8988T (cell line): ENCODE measurements at regions not wholly inside any gene's neighbourhood (a gene's known extent, or its start where the extent isn't known, plus 50 kb on each side); places are given as distances from the start of the nearest gene placed in this dataset.

Experiments used
- DNase-seq: peaks from one replicate; pipeline ENCODE4 v3.0.0; 2011

DNA sequence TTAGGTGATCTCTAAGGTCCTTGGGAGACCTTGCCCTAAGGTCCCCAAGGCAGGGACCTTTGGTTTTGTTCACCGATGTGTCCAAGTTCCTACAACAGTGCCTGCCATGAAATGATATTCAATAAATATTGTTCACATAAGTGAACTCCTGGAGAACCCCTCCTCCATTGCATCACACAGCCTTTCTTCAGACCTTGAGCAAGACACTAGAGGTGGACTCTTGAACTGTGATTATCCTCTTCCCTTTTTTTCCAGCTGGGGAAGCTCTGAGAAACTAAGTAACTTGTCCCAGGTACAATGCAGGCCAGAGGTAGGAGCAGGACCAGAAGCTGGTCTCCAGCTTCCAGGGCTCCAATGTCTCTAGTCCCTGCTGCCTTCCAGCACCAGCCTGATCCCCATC, 76.6 kb upstream of the LMO1 start:
- no peak for DNase-seq

GRCh38 chr11:8339592-8340022, 75.9 kb upstream of the LMO1 start:
- no peak for DNase-seq

- DNase-seq, result peak; percentile 95
These were observed 74.5 kb upstream of the LMO1 start for GRCh38 chr11:8338138-8338537.

GRCh38 chr11:8337130-8337795, 73.6 kb upstream of the LMO1 start:
- DNase-seq, result no peak

DNA sequence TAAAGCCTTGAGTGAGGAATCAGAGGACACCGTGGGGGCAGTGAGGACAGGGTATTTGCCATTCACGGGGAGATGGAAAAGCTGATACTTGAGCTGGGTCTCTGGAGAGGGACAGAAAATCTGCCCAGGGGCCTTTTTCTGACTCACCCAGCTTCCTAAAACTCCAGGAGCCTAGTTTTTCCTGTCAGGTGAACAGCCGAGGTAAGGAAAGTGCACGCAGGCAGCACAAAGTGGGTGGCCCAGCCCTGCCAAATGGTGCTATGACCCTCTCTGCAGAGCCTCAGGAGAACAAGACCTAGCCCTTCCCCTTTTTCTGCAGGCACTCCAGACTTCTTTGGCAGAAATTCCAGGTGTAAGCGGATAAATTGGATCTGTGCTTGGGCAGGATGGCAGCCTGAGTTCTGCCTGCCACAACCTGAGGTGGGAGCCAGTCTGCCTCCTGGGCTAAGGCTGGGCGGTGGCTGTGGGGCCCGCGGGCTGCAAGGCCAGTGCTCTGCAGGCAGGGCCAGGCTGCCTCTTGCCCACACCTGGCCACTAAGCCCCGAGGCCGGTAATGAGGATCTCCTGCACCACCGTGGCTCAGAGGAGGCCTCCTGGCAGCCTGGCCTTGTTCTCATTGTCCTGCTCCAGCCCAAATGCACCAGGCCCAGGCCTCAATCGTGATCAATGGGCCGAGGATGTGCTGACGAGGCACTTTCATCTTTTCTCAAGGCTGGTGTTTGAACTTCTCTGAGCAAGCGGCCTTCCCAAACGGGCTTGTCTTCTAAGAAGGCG, 72.9 kb upstream of the LMO1 start:
- DNase-seq, result no peak

GRCh38 chr11:8335683-8336082, 72.0 kb upstream of the LMO1 start:
- DNase-seq, result no peak

DNA sequence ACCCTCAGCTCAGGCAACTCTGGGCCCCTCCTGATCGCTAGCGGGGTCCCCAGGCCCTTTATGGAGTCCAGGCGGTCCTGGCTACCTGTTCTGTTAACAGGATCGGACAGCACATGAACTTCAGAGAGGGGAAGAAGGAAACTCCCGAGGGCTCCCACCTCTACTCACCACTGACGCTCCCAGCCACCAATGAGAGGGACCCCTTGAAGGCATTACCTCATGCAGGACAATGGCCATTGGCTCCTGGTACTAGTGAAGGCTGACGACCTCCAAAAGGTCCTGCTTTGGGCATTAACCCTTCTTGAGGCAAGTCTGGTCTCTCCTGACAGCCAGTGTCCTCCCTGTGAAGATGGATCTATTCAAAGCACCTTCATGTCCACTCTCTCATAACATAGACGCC, 71.5 kb upstream of the LMO1 start:
- DNase-seq, result no peak

GRCh38 chr11:8333811-8334401, 70.2 kb upstream of the LMO1 start:
- no peak for DNase-seq

GRCh38 chr11:8333376-8333775, 69.7 kb upstream of the LMO1 start:
- no peak for DNase-seq

GRCh38 chr11:8332891-8333290, 69.2 kb upstream of the LMO1 start:
- DNase-seq, result no peak

DNA sequence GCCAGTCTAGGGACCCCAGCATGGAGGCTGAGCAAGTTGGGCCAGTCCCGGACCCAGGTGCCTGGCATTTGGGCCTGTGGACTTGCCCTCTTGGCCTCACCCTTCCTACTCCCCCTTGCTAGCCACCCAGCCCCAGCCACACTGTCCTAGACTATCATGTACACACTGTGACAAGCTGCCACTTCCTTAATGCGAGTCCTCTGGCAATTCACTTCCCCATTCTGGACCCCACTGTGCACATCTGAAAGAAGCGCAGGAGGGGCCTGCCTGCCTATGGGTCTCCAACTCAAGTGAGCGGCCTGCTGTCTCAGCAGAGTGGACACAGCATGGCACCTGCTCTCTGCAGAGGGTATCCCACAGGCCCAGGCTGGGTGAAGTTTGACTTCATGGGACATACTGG, 68.5 kb upstream of the LMO1 start:
- DNase-seq, result no peak

DNA sequence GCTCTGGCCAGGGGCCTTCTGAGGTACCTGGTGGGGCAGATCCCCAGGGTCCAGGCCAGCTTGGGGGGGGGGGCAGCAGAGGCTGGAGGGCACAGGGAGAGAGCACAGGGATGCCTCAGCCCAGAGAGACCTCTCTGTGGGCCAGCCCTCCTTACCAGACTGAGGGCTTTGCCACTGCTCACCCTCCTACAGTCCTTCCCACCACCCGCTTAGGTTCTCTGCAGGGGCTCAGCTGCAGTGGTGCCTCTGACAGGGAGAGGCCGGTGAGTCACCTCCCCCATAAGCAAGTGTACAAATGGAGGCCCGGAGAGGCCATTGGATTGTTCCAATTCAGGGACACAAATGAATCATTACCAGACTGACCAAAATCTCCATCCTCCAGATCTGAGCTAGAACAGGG, 68.1 kb upstream of the LMO1 start:
- no peak for DNase-seq

DNA sequence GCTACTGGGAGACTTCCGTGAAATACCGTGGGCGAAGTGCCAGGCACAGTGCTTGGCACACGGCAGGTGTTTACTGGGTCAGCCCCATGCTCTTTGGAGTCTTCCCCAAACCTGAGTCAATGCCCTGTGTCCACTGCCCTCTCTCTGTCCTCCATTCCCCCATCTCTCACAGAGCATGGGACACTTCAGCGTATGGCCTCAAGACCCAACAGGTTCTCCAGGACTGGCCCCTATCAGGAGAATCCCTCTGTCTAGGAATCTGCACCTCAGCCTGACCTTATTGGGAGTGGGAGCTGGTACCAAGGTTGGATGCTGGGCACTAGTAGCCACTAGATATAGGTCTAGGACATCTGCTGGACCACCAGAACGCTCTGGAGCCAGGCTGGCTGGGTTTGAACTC, 67.2 kb upstream of the LMO1 start:
- no peak for DNase-seq

- no peak for DNase-seq
These were observed 66.7 kb upstream of the LMO1 start for GRCh38 chr11:8330404-8330803.

DNA sequence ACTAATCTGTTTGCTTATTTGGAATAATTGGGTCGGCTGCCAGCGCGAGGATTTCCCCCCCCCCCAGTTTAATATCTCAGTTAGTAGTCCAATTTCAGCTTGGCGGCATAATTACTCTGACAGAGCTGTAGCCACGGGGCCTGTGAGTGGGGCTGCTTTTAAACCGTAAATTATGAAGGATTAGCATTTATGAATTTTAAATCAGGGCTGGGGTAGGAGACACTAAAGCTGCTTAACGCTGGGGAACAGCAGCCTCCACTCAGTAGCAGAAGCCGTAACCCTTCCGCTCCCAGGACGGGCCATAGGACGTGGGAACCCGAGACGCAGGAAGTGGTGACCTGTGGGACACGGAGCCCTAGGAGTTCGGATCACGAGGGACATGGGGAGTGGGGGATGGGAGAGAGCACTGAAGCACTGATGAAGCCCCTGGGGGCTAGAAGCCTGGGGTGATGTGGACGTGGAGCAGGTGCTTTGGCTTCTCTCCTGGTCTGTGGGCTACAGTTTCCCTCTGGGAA, 66.2 kb upstream of the LMO1 start:
- no peak for DNase-seq

DNA sequence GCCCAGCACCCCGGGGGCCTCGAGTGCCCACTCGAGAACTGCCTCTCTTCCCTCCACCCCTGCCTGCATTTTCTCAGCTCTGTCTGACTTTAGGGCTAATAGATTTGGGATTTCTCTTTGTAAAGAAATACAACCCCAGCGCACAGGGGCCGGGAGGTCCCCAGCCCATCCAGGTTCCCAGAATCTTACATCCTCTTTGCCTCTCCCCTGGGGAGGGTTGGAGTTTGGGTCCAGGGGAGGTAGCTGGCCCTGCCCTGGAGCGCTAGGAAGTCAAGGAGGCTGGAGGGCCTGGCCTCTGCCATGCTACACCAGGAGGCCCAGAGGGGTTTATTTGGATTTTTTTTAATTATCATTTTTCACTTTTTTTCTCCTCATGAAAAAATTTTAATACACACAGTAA, 65.7 kb upstream of the LMO1 start:
- no peak for DNase-seq

DNA sequence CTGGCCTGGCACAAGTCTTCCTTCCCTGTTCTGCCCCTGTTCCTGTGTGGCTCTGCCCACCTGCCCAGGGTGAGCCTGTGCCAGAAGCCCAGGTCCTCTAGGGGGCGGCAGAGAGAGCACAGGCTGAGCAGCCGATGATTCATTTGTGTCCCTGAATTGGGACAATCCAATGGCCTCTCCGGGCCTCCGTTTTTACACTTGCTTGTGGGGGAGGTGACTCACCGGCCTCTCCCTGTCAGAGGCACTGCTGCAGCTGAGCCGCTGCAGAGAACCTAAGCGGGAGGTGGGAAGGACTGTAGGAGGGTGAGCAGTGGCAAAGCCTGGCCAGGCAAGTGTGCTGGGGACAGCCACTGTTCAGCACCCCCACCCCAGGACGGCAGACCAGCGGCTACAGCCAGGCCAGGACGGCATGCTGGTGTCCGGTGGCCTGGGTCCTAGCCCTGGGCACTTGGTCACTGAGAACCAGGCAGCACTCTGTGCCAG, 65.2 kb upstream of the LMO1 start:
- peak; percentile 99 for DNase-seq

DNA sequence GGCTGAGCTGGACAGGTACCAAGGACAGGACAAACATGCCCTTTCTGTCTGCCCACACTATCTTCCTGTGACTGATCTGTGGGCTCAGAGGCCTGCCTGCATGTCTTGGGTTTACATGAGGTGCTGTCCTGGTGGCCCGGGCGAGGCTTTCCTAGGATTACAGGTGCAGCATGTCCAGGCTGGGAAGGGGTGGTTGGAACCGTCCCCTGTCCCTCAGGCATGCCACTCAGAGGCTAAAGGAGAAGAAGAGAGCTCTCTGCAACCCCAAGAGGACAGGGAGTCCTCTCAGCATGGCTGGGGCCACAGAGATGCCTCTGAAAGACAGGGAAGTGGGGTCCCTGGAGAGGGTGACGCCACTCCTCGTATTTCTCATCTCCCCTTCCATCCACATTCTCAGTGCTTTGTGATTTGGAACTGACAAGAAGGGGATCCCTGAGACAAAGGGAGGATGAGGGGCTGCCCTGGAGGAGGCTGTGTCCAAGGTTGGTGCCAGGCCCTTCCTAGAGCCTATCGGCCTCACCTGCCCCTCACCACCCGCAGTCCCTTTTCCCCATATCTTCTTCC, 64.6 kb upstream of the LMO1 start:
- DNase-seq, result no peak

GRCh38 chr11:8327761-8328192, 64.1 kb upstream of the LMO1 start:
- DNase-seq, result no peak

DNA sequence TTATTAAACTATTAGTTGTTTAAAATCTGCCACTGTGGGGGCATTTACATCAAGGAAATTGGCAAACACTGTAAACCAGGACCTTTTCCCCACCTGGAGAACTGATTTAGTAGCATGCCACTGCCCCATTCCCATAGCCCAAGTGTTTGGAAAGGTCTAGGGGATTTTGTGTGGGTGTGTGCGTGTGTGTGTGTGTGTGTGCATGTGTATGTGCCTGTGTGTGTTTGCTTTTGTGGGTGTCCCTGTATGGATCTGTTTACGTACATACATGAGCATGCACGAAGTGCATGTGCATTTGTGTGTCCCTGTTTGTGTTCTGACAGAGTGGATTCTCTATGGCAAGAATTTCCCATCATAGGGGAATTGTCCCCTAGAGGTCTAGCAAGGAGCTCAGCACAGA, 62.7 kb upstream of the LMO1 start:
- DNase-seq, result no peak

DNA sequence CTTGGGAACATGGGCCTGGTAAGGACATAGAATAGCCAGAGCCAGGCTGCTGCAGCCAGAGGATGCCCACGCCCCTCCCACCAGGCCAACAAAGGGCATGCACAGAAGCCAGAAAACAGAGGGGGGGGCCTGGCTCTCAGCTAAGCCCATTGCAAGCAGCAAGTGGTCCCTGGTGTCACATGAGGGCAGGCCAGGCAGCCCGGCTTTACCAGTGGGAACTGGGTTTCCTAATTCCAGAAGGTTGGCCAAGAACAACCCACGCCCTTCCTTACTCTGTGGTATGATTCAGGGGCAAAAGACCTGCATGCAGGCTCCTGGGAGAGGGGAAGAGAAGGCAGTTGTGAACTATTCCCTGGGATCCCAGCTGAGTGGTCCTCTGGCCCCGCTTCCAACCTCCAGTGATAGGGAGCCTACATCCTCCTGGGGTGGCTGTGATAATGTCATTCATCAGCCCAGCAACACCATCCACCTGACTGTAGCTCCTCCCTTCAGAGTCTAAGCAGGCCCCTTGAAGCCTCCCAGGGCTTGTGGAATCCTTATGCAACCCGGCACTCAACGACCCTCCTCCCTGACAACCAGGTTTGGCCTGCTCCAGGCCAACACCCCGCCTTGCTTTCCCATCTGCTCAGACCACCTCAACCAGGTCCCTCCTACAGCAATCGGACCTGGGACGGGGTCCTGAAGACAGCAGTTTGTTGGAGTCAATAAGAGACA, 62.1 kb upstream of the LMO1 start:
- no peak for DNase-seq

DNA sequence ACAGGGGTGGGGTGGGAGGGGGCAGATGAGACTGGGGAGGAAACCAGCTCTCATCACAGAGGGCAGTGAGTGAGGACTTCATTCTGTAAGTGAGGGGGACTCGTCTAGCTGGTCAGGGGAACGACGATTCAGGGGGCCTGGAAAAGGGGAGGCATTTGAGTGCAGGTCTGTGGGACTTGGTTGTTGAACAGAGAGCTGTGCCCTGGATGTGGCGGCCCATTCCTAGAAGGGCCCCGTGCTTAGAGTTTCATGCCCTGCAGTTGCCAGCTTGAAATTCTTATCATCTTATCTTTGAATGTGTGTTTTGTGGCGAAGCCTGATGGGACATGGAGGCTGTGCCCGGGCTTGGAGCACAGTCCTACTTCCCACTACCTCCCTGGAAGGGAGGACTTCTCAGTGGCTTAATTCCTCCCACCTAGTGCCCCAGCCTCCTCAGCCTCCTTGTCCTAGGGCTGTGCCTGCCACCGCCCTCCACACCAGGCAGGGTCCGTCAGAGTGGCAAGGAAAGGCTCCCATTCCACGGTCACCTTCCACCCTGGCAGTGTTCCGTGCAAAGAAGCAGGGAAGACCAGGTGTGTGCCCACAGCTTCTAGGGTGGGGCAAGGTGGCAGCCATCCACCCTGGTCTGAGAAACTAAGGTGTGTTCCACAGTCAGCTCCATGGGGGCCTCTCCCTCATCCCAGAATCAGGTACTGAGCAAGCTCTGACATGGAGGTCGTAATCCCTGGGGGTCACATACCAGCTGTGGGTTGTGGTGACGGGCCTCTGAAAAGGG, 59.7 kb upstream of the LMO1 start:
- DNase-seq, result no peak
